Pancreas (tissue), 10 donors: ENCODE measurements at regions not wholly inside any gene's neighbourhood (a gene's known extent, or its start where the extent isn't known, plus 50 kb on each side); places are given as distances from the start of the nearest gene placed in this dataset.
"Not testable (repeated sequence)": the region's sequence is repeated elsewhere in the genome, so short reads cannot be mapped to it uniquely, and the experiment has no call there.

Experiments used
- ATAC-seq, 4 donors: fragments of 200-7000 bp; cut with Tn5 transposase; one replicate each; pipeline versions ENCODE4 v1.8.0 to v1.9.1; 2020; ENCODE audit warnings: mild to moderate bottlenecking in 4 of 4, moderate library complexity in 4 of 4
- DNase-seq, 6 donors: peaks; one replicate each; pipeline ENCODE4 v3.0.0-alpha.2; 2020
- FAIRE-seq: peaks from 2 replicates; lab custom pipeline; 2012; peaks lifted over from hg19 to GRCh38; lab: Jason Lieb, UNC
- H3K27ac ChIP-seq, 4 donors: fragments of 200-600 bp; sonication (generic); 1 replicate in 3 of 4; 2 replicates in 1 of 4; pipeline versions ENCODE4 v1.5.0 to v1.8.0; 2020
- H3K27me3 ChIP-seq, 4 donors: fragments of 200-600 bp; one replicate each; pipeline ENCODE4 v1.8.0; 2021
- H3K36me3 ChIP-seq, 3 donors: fragments of 200-600 bp; sonication (generic) in 1 of 3; one replicate each; pipeline versions ENCODE4 v1.5.0 to v1.8.0; 2020 to 2021
- H3K4me1 ChIP-seq, 3 donors: fragments of 200-600 bp; one replicate each; pipeline ENCODE4 v1.8.0; 2021
- H3K4me3 ChIP-seq, 4 donors: fragments of 200-600 bp; sonication (generic) in 2 of 4; one replicate each; pipeline versions ENCODE4 v1.5.0 to v1.8.0; 2020 to 2021
- H3K9me3 ChIP-seq, 4 donors: fragments of 200-600 bp; one replicate each; pipeline ENCODE4 v1.8.0; 2021
- WGBS, 2 donors: extraction: QIAGEN DNeasy Blood & Tissue Kit; methylation state at CpG; one replicate each; pipeline ENCODE4 v1.1.7; 2013; 5-methylcytosine and 5-hydroxymethylcytosine counted together
- intact Hi-C, 3 donors: fragments of 100-400 bp; cut with DNase I; formaldehyde crosslinking; loops; one replicate each; pipeline versions ENCODE4 v1.11.1 to v1.14.2; 2022
- TF ChIP-seq, protein P1 (sequence below), 4 donors: fragments of 200-600 bp; sonication (generic) in 3 of 4; IDR thresholded peaks; one replicate each; pipeline versions ENCODE4 v1.5.0 to v1.8.0; 2021; ENCODE audit warnings: antibody characterized with exemption in 4 of 4
- donor health status: healthy with polysubstance abuse.
- donor health status: DM: no; HTN: no; CAD: no; lungs with moderate emphysema.
- donor health status: DM: no; HTN: no; CAD: no.
- donor health status: control.
- donor health status: control.
- donor health status: Bipolar disorder and iron deficiency.
- donor health status: DM: yes; HTN: yes; CAD: no.
- donor health status: DM: no; HTN: no; CAD: no.
- donor health status: DM: no; HTN: no; CAD: no.
- donor health status: DM: yes; HTN: yes; CAD: no.

DNA sequence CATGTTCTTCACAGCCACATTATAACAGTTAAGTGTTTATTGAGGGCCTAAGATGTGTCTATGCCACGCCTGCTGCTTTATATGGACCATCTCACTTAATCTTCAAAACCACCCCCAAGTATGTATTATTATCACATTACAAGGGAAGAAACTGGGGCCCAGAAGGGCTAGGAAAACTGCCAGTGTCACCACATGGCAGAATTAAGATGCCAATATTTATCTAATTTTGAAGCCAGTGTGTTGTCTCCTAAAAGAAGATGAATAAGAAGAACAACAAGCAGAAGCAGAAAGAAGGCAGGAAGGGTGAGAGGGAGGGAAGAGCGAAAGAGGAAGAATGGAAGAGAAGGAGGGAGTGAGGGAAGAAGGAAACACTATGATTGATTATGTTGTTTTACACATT is 491.3 kb upstream of the IL12A start:
- Histone ChIP-seq H3K4me1 (no peaks in the 10 kb centered on the region), H3K27ac (no peak overlapping the region), H3K36me3 (no peaks in the 10 kb centered on the region), H3K4me3 (no peak overlapping the region), H3K9me3 (no peaks in the 10 kb centered on the region), H3K27me3 (no peaks in the 10 kb centered on the region)
- intact Hi-C loops, result no loop called here
- WGBS, 2 donors, result 61 to 69% methylated on average over 2 of the region's 2 CpGs
- ATAC-seq (no peak), FAIRE-seq (no peak), DNase-seq (no peak)
- TF ChIP-seq, protein P1, sequence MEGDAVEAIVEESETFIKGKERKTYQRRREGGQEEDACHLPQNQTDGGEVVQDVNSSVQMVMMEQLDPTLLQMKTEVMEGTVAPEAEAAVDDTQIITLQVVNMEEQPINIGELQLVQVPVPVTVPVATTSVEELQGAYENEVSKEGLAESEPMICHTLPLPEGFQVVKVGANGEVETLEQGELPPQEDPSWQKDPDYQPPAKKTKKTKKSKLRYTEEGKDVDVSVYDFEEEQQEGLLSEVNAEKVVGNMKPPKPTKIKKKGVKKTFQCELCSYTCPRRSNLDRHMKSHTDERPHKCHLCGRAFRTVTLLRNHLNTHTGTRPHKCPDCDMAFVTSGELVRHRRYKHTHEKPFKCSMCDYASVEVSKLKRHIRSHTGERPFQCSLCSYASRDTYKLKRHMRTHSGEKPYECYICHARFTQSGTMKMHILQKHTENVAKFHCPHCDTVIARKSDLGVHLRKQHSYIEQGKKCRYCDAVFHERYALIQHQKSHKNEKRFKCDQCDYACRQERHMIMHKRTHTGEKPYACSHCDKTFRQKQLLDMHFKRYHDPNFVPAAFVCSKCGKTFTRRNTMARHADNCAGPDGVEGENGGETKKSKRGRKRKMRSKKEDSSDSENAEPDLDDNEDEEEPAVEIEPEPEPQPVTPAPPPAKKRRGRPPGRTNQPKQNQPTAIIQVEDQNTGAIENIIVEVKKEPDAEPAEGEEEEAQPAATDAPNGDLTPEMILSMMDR (IDR thresholded peaks at IDR 0.05), result no peak

DNA sequence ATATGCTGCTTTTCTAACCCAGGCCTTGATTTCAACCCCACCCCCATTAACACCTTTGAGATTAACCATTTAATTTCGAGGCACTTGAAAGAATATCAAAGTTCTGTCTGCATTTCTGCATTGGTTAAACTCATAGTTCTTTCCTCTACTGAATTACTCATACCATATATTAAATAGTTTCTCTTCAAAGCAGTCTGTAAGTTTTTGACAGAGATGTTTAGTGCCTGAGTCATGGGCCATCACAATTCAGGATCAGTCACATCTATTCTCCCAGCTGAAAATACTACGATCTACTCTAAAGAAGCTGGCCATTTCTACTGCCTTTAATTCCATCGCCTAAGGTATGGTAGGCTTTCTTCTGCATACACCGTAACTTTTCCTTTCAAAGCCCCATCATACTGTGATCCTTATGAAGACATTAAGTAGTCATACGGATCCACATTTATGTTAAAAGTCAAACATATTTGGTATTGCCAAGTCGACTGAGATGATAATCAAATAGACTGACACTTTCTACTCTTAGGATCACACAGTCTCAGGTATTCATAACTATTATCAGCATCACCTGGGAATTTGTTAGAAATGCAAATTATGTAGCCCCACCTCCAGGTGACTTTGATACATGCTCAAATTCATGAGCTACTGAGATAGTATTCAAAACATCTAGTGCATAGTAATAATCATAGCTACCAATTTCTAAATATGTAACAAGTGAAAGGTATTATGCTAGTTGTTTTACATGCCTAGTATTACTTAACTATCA is 489.4 kb upstream of the IL12A start:
- TF ChIP-seq, protein P1 (IDR thresholded peaks at IDR 0.05), result no peak
- FAIRE-seq, result no peak
- no peak for ATAC-seq
- no peaks in the 10 kb centered on the region for H3K9me3 ChIP-seq
- H3K27ac ChIP-seq, result no peak overlapping the region
- H3K4me1 ChIP-seq, result no peaks in the 10 kb centered on the region
- DNase-seq, result no peak
- intact Hi-C loops, result no loop called here
- no peaks in the 10 kb centered on the region for H3K36me3 ChIP-seq
- H3K4me3 ChIP-seq, result no peak overlapping the region
- WGBS, 2 donors, result 49 to 69% methylated on average over 6 of the region's 6 CpGs
- no peaks in the 10 kb centered on the region for H3K27me3 ChIP-seq

DNA sequence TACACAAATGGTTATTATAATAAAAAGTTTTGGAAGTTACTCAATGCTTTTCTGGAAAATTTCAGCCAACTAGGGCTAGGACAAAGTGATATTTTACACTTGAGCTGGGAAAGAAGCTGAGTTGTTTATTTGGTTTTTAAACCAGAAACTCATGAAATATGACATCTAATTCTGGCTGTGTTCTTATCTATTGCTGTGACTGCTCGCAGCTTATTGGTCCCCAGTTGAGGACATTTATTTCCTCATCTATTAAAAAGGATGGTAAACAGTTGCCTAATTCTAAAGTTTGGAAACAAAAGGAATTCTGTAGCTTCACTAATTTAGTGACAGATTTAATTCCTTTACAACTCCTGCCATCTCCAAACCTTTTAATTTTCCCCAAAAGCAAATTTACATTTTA is 487.6 kb upstream of the IL12A start:
- Histone ChIP-seq H3K9me3 (no peaks in the 10 kb centered on the region), H3K4me3 (no peak overlapping the region), H3K27me3 (no peaks in the 10 kb centered on the region), H3K27ac (no peak overlapping the region), H3K36me3 (no peaks in the 10 kb centered on the region), H3K4me1 (no peaks in the 10 kb centered on the region)
- no peak for FAIRE-seq
- WGBS, 2 donors, result 20 to 28% methylated on average over 1 of the region's 1 CpG
- DNase-seq, result no peak
- ATAC-seq, result no peak
- intact Hi-C loops, result no loop called here
- TF ChIP-seq, protein P1 (IDR thresholded peaks at IDR 0.05), result no peak

DNA sequence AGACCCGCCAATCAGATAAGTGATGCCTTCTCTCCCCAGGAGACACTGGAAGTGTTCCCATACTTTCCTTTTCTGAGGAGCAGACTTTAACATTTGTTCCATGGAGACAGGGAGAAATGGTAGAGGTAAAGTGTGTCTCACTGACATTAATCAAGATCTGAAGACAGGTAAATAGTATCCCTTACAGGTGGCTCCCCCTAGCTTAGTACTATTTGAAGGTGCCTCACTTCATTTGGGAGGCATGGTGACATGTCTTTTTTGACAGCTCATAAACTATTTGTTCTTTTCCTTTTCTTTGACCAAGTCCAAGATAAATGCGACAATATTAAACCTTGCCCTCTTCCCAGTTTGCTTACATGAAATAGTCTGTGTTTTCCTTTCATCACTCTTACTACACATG is 485.6 kb upstream of the IL12A start:
- FAIRE-seq (no peak), ATAC-seq (no peak), DNase-seq (no peak)
- intact Hi-C loops, result no loop called here
- Histone ChIP-seq H3K4me3 (no peak overlapping the region), H3K27ac (no peak overlapping the region), H3K9me3 (no peaks in the 10 kb centered on the region), H3K4me1 (no peaks in the 10 kb centered on the region), H3K36me3 (no peaks in the 10 kb centered on the region), H3K27me3 (no peaks in the 10 kb centered on the region)
- TF ChIP-seq, protein P1 (IDR thresholded peaks at IDR 0.05), result no peak
- 62 to 66% methylated on average over 2 of the region's 2 CpGs for WGBS, 2 donors

DNA sequence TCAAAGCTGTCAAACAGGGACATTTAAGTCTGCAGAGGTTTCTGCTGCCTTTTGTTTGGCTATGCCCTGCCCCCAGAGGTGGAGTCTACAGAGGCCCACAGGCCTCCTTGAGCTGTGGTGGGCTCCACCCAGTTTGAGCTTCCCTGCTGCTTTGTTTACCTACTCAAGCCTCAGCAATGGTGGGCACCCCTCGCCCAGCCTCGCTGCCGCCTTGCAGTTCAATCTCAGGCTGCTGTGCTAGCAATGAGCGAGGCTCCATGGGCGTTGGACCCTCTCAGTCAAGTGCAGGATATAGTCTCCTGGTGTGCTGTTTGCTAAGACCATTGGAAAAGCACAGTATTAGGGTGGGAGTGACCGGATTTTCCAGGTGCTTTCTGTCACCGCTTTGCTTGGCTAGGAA is 477.6 kb upstream of the IL12A start:
- DNase-seq, H3K4me1 ChIP-seq, FAIRE-seq, ATAC-seq, intact Hi-C loops, H3K9me3 ChIP-seq, H3K4me3 ChIP-seq, H3K27me3 ChIP-seq, H3K36me3 ChIP-seq, H3K27ac ChIP-seq: not testable (repeated sequence)
- 74 to 85% methylated on average over 7 of the region's 7 CpGs for WGBS, 2 donors
